ENCODE measurements at regions not wholly inside any gene's neighbourhood (a gene's known extent, or its start where the extent isn't known, plus 50 kb on each side); places are given as distances from the start of the nearest gene placed in this dataset.
"Not testable (repeated sequence)": the region's sequence is repeated elsewhere in the genome, so short reads cannot be mapped to it uniquely, and the experiment has no call there.

GRCh38 chr11:42674436-42674835 is 637.4 kb upstream of the API5 start:
- in situ Hi-C loops (cut with HindIII; ENCODE audit: low sequenced_read_pairs): no loop called here

GRCh38 chr11:42707541-42707940 is 604.3 kb upstream of the API5 start:
- in situ Hi-C loops (cut with HindIII; ENCODE audit: low sequenced_read_pairs): no loop called here

GRCh38 chr11:42709216-42709615 is 602.6 kb upstream of the API5 start:
- in situ Hi-C loops (cut with HindIII; ENCODE audit: low sequenced_read_pairs): no loop called here

- in situ Hi-C loops (cut with HindIII; ENCODE audit: low sequenced_read_pairs): no loop called here
Measured at GRCh38 chr11:42713279-42713678, 598.5 kb upstream of the API5 start.

GRCh38 chr11:42713753-42714152 is 598.0 kb upstream of the API5 start:
- in situ Hi-C loops (cut with HindIII; ENCODE audit: low sequenced_read_pairs): no loop called here

GRCh38 chr11:42720716-42721563 is 590.9 kb upstream of the API5 start:
- in situ Hi-C loops (cut with HindIII; ENCODE audit: low sequenced_read_pairs): no loop called here

GRCh38 chr11:42727879-42728278 is 583.9 kb upstream of the API5 start:
- in situ Hi-C loops (cut with HindIII; ENCODE audit: low sequenced_read_pairs): no loop called here

GRCh38 chr11:42762348-42762747 is 549.4 kb upstream of the API5 start:
- in situ Hi-C loops (cut with HindIII; ENCODE audit: low sequenced_read_pairs): no loop called here

GRCh38 chr11:42764936-42765335 is 546.9 kb upstream of the API5 start:
- in situ Hi-C loops (cut with HindIII; ENCODE audit: low sequenced_read_pairs): no loop called here

GRCh38 chr11:42768576-42768975 is 543.2 kb upstream of the API5 start:
- in situ Hi-C loops (cut with HindIII; ENCODE audit: low sequenced_read_pairs): no loop called here

- in situ Hi-C loops (cut with HindIII; ENCODE audit: low sequenced_read_pairs): no loop called here
Measured at GRCh38 chr11:42770444-42771065, 541.2 kb upstream of the API5 start.

GRCh38 chr11:42772886-42773285 is 538.9 kb upstream of the API5 start:
- in situ Hi-C loops (cut with HindIII; ENCODE audit: low sequenced_read_pairs): no loop called here

- in situ Hi-C loops (cut with HindIII; ENCODE audit: low sequenced_read_pairs): no loop called here
Measured at GRCh38 chr11:42773729-42774128, 538.1 kb upstream of the API5 start.

GRCh38 chr11:42774567-42774966 is 537.2 kb upstream of the API5 start:
- in situ Hi-C loops (cut with HindIII; ENCODE audit: low sequenced_read_pairs): no loop called here

GRCh38 chr11:42777776-42778175 is 534.0 kb upstream of the API5 start:
- in situ Hi-C loops (cut with HindIII; ENCODE audit: low sequenced_read_pairs): no loop called here

GRCh38 chr11:42778193-42778592 is 533.6 kb upstream of the API5 start:
- in situ Hi-C loops (cut with HindIII; ENCODE audit: low sequenced_read_pairs): no loop called here

- in situ Hi-C loops (cut with HindIII; ENCODE audit: low sequenced_read_pairs): no loop called here
Measured at GRCh38 chr11:42779555-42779954, 532.2 kb upstream of the API5 start.

GRCh38 chr11:42786981-42787380 is 524.8 kb upstream of the API5 start:
- in situ Hi-C loops (cut with HindIII; ENCODE audit: low sequenced_read_pairs): no loop called here

- in situ Hi-C loops (cut with HindIII; ENCODE audit: low sequenced_read_pairs): not testable (repeated sequence)
Measured at GRCh38 chr11:42795483-42795882, 516.3 kb upstream of the API5 start.

GRCh38 chr11:42800041-42800440 is 511.8 kb upstream of the API5 start:
- in situ Hi-C loops (cut with HindIII; ENCODE audit: low sequenced_read_pairs): no loop called here

- in situ Hi-C loops (cut with HindIII; ENCODE audit: low sequenced_read_pairs): no loop called here
Measured at GRCh38 chr11:42802201-42802899, 509.4 kb upstream of the API5 start.

GRCh38 chr11:42806191-42806590 is 505.6 kb upstream of the API5 start:
- in situ Hi-C loops (cut with HindIII; ENCODE audit: low sequenced_read_pairs): no loop called here

All from endothelial cell of hepatic sinusoid (primary cell).